Hepatocyte (in vitro differentiated cells): ENCODE measurements at regions not wholly inside any gene's neighbourhood (a gene's known extent, or its start where the extent isn't known, plus 50 kb on each side); places are given as distances from the start of the nearest gene placed in this dataset.

Source experiments
- EZH2 ChIP-seq: fragments of 200-600 bp; sonication (generic); IDR thresholded peaks from 2 replicates; pipeline ENCODE4 v1.6.1; 2016; ENCODE audit warnings: antibody characterized with exemption, mild to moderate bottlenecking, borderline replicate concordance
- EZH2phosphoT487 ChIP-seq: fragments of 200-600 bp; sonication (generic); IDR thresholded peaks from one replicate; pipeline ENCODE4 v1.6.1; 2018; ENCODE audit warnings: antibody characterized with exemption, mild to moderate bottlenecking, low read depth, moderate library complexity; ENCODE audit not compliant: unreplicated experiment, severe bottlenecking
- TF ChIP-seq, protein P1 (sequence below): fragments of 200-600 bp; sonication (generic); IDR thresholded peaks from 2 replicates; pipeline ENCODE4 v1.5.1; 2016; ENCODE audit warnings: antibody characterized with exemption, mild to moderate bottlenecking; ENCODE audit not compliant: poor library complexity

- TF ChIP-seq, protein P1, sequence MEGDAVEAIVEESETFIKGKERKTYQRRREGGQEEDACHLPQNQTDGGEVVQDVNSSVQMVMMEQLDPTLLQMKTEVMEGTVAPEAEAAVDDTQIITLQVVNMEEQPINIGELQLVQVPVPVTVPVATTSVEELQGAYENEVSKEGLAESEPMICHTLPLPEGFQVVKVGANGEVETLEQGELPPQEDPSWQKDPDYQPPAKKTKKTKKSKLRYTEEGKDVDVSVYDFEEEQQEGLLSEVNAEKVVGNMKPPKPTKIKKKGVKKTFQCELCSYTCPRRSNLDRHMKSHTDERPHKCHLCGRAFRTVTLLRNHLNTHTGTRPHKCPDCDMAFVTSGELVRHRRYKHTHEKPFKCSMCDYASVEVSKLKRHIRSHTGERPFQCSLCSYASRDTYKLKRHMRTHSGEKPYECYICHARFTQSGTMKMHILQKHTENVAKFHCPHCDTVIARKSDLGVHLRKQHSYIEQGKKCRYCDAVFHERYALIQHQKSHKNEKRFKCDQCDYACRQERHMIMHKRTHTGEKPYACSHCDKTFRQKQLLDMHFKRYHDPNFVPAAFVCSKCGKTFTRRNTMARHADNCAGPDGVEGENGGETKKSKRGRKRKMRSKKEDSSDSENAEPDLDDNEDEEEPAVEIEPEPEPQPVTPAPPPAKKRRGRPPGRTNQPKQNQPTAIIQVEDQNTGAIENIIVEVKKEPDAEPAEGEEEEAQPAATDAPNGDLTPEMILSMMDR, result no peak
- no peak for TF ChIP-seq EZH2phosphoT487
- no peak for TF ChIP-seq EZH2
Measured at GRCh38 chr14:89484051-89484844, 67.2 kb upstream of the FOXN3 start.
